ENCODE measurements at regions not wholly inside any gene's neighbourhood (a gene's known extent, or its start where the extent isn't known, plus 50 kb on each side); places are given as distances from the start of the nearest gene placed in this dataset.

DNA sequence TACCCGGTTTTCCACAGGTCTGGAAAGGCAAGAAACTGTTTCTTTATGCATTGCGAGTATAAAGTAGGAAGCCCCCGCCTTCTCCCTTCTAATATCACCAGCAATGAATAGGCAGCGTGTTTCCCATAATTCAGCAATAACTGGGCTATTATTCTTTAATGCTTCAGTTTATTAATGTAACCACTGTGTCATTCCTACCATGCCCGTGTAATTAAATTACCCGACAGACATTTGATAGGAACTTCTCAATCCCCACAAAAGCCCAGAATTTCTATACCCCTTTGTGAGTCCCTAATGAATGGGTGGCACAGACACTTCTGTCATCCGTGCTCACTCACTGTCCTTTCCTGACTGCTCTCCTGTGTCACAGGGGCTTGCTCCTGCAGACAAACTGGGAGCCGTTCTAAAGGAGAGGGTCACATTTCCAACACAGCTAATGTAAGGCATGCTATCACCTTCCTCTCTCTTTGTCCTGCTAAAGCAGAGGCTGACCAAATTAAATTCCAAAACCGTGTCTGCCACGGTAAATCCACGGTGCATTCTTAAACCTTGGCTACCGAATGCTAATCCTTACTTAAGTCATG is 108.5 kb upstream of the MID1 start:
- H3K27ac ChIP-seq (ENCODE audit: low read depth in 1 of 3, low read length in 2 of 3): no peak overlapping the region
- H3K4me3 ChIP-seq (ENCODE audit: low read depth in 1 of 3, low read length in 3 of 3): no peak overlapping the region
- 72 to 90% (median 81%) methylated on average over 12 of the region's 12 CpGs for WGBS, 3 donors
- H3K36me3 ChIP-seq (ENCODE audit: control insufficient read depth in 3 of 3, insufficient read depth in 2 of 3, low read depth in 1 of 3, low read length in 3 of 3): no peaks in the 10 kb centered on the region
- no peaks in the 10 kb centered on the region for H3K27me3 ChIP-seq (ENCODE audit: control insufficient read depth in 3 of 3, insufficient read depth in 3 of 3, low read length in 3 of 3)
- DNase-seq (no peak), FAIRE-seq (no peak)
- H3K4me1 ChIP-seq (ENCODE audit: control insufficient read depth in 3 of 3, insufficient read depth in 2 of 3, low read depth in 1 of 3, low read length in 2 of 3): no peaks in the 10 kb centered on the region
- no peaks in the 10 kb centered on the region for H3K9me3 ChIP-seq (ENCODE audit: control insufficient read depth in 2 of 2, insufficient read depth in 1 of 2, low read depth in 1 of 2, low read length in 1 of 2)

DNA sequence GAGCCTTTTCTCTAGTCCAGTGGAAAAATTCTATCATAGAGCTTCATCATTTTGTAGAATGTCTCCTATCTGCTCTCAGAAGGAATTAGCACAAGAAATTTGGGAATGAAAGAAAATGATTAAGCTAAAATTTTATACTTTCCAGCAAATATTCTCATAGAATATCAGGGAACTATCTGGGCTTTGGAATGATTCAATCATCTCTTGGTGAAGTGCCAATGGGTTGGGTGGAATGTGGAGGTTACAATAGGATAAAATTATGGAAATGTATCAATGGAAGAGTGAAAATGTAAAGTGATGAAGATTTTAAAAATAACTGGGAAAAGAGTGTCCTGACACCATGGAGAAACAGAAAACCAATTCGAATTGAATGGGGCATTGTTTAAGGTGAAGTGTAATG is 119.0 kb upstream of the MID1 start:
- Histone ChIP-seq H3K36me3 (ENCODE audit: control insufficient read depth in 3 of 3, insufficient read depth in 2 of 3, low read depth in 1 of 3, low read length in 3 of 3) (no peaks in the 10 kb centered on the region), H3K27me3 (ENCODE audit: control insufficient read depth in 3 of 3, insufficient read depth in 3 of 3, low read length in 3 of 3) (no peaks in the 10 kb centered on the region), H3K9me3 (ENCODE audit: control insufficient read depth in 2 of 2, insufficient read depth in 1 of 2, low read depth in 1 of 2, low read length in 1 of 2) (no peaks in the 10 kb centered on the region), H3K4me3 (ENCODE audit: low read depth in 1 of 3, low read length in 3 of 3) (no peak overlapping the region), H3K4me1 (ENCODE audit: control insufficient read depth in 3 of 3, insufficient read depth in 2 of 3, low read depth in 1 of 3, low read length in 2 of 3) (no peaks in the 10 kb centered on the region), H3K27ac (ENCODE audit: low read depth in 1 of 3, low read length in 2 of 3) (no peak overlapping the region)
- WGBS, 3 donors: 36 to 85% (median 74%) methylated on average over 1 of the region's 1 CpG
- FAIRE-seq (no peak), DNase-seq (no peak)

DNA sequence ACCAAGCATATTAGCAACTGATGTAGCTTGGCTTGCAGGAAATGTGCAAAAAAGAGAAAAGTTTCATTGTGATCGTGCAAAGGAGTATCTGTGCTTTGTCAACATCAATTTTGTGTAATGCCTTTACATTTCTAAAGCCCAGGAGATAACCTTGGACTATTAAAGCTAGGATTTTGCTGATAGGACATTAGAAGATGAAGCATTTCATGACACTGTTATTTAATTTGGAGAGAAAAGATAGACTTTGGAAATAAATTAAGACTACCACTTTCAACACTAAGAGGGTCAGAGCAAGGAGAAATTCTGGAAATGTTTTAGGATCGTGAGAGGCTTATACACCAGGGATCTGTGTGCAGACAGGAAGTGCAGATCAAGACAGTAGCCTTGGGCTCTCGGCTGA is 120.6 kb upstream of the MID1 start:
- H3K36me3 ChIP-seq (ENCODE audit: control insufficient read depth in 3 of 3, insufficient read depth in 2 of 3, low read depth in 1 of 3, low read length in 3 of 3): no peaks in the 10 kb centered on the region
- no peaks in the 10 kb centered on the region for H3K27me3 ChIP-seq (ENCODE audit: control insufficient read depth in 3 of 3, insufficient read depth in 3 of 3, low read length in 3 of 3)
- H3K9me3 ChIP-seq (ENCODE audit: control insufficient read depth in 2 of 2, insufficient read depth in 1 of 2, low read depth in 1 of 2, low read length in 1 of 2): no peaks in the 10 kb centered on the region
- no peak overlapping the region for H3K27ac ChIP-seq (ENCODE audit: low read depth in 1 of 3, low read length in 2 of 3)
- no peak overlapping the region for H3K4me3 ChIP-seq (ENCODE audit: low read depth in 1 of 3, low read length in 3 of 3)
- 47 to 65% (median 52%) methylated on average over 3 of the region's 3 CpGs for WGBS, 3 donors
- no peaks in the 10 kb centered on the region for H3K4me1 ChIP-seq (ENCODE audit: control insufficient read depth in 3 of 3, insufficient read depth in 2 of 3, low read depth in 1 of 3, low read length in 2 of 3)
- FAIRE-seq: no peak
- DNase-seq: no peak

DNA sequence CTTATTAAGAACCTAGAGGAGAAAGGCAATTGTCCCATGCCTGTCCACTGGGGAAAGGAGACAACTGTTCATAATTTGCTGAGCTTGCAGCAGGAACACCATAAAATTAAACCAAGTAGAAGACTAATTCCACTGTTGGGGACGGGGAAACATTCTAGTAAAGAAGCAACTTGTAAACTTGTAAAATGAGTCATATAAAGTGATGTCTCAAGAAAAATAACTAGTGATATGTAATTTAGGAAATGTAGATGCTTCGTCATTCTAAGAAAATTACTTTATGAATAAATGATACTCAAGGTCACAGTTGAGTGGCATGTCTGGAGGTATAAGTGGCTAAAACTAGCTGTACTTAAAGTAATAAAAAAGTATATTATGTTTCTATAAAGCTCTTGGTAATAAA is 121.2 kb upstream of the MID1 start:
- no peak for FAIRE-seq
- Histone ChIP-seq H3K4me1 (ENCODE audit: control insufficient read depth in 3 of 3, insufficient read depth in 2 of 3, low read depth in 1 of 3, low read length in 2 of 3) (no peaks in the 10 kb centered on the region), H3K4me3 (ENCODE audit: low read depth in 1 of 3, low read length in 3 of 3) (no peak overlapping the region), H3K27ac (ENCODE audit: low read depth in 1 of 3, low read length in 2 of 3) (no peak overlapping the region), H3K27me3 (ENCODE audit: control insufficient read depth in 3 of 3, insufficient read depth in 3 of 3, low read length in 3 of 3) (no peaks in the 10 kb centered on the region), H3K9me3 (ENCODE audit: control insufficient read depth in 2 of 2, insufficient read depth in 1 of 2, low read depth in 1 of 2, low read length in 1 of 2) (no peaks in the 10 kb centered on the region), H3K36me3 (ENCODE audit: control insufficient read depth in 3 of 3, insufficient read depth in 2 of 3, low read depth in 1 of 3, low read length in 3 of 3) (no peaks in the 10 kb centered on the region)
- no peak for DNase-seq
- WGBS, 3 donors: 69 to 94% (median 78%) methylated on average over 2 of the region's 2 CpGs

DNA sequence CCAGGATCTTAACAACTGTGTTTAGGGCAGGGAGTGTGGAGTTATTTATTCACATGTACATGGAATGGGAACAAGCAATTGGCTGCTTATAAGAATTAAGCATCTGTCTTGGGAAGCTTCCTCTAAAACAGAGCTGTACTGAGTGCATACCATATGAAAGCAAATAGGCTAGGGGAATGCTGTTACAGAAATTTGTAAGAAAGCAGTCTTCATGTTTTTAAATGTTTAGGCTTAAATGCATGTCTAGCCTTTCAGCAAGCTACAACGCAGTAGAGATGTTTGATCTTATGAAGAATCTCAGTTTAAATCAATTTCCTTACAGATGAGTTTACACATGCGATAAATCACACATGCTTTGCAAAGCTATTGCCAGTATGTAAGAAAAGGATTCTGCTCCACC is 123.1 kb upstream of the MID1 start:
- FAIRE-seq (no peak), DNase-seq (no peak)
- 83 to 95% (median 92%) methylated on average over 2 of the region's 2 CpGs for WGBS, 3 donors
- H3K27ac ChIP-seq (ENCODE audit: low read depth in 1 of 3, low read length in 2 of 3): no peak overlapping the region
- H3K36me3 ChIP-seq (ENCODE audit: control insufficient read depth in 3 of 3, insufficient read depth in 2 of 3, low read depth in 1 of 3, low read length in 3 of 3): no peaks in the 10 kb centered on the region
- H3K4me1 ChIP-seq (ENCODE audit: control insufficient read depth in 3 of 3, insufficient read depth in 2 of 3, low read depth in 1 of 3, low read length in 2 of 3): no peaks in the 10 kb centered on the region
- H3K4me3 ChIP-seq (ENCODE audit: low read depth in 1 of 3, low read length in 3 of 3): no peak overlapping the region
- H3K27me3 ChIP-seq (ENCODE audit: control insufficient read depth in 3 of 3, insufficient read depth in 3 of 3, low read length in 3 of 3): no peaks in the 10 kb centered on the region
- H3K9me3 ChIP-seq (ENCODE audit: control insufficient read depth in 2 of 2, insufficient read depth in 1 of 2, low read depth in 1 of 2, low read length in 1 of 2): no peaks in the 10 kb centered on the region

DNA sequence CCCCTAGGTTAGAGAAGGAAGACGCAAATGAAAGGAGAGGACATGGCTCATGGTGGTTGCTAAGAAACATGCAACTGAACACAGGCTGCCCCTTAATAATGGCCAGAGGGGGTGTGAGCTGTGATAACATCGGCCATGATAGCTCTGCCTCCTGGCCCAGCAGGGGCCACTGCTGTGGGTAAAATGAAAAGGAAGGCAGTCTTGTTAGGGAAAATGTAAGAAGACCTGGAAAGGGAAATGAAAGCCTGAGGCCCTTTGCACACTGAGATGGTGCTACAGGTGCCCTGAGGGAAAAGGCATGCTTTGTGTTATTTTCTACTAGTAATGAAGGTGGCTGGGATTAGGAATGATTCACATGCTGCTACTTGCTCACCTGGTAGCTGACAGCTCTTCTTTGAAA is 123.6 kb upstream of the MID1 start:
- no peak for DNase-seq
- Histone ChIP-seq H3K4me3 (ENCODE audit: low read depth in 1 of 3, low read length in 3 of 3) (no peak overlapping the region), H3K4me1 (ENCODE audit: control insufficient read depth in 3 of 3, insufficient read depth in 2 of 3, low read depth in 1 of 3, low read length in 2 of 3) (no peaks in the 10 kb centered on the region), H3K9me3 (ENCODE audit: control insufficient read depth in 2 of 2, insufficient read depth in 1 of 2, low read depth in 1 of 2, low read length in 1 of 2) (no peaks in the 10 kb centered on the region), H3K36me3 (ENCODE audit: control insufficient read depth in 3 of 3, insufficient read depth in 2 of 3, low read depth in 1 of 3, low read length in 3 of 3) (no peaks in the 10 kb centered on the region), H3K27me3 (ENCODE audit: control insufficient read depth in 3 of 3, insufficient read depth in 3 of 3, low read length in 3 of 3) (no peaks in the 10 kb centered on the region), H3K27ac (ENCODE audit: low read depth in 1 of 3, low read length in 2 of 3) (no peak overlapping the region)
- no peak for FAIRE-seq
- 72 to 86% (median 79%) methylated on average over 2 of the region's 2 CpGs for WGBS, 3 donors

DNA sequence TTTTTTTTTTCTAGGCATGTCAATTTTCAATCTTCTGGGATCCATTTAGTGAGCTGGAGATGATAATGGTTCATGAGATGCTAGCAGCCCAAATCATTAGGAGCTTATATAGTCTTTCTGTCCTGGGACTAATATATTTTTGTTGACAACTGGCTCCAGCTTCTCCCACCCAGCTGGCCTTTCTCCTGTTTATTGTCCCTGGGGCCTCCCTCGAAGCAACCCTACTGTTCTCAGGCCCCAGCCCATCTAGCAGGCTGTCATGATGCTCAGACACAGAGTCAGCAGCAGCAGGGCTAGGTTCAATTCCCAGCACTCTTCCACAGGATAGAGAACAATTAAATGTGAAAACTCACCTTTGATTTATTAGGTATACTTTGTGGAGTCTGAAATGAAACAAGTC is 127.6 kb upstream of the MID1 start:
- no peaks in the 10 kb centered on the region for H3K27me3 ChIP-seq (ENCODE audit: control insufficient read depth in 3 of 3, insufficient read depth in 3 of 3, low read length in 3 of 3)
- H3K27ac ChIP-seq (ENCODE audit: low read depth in 1 of 3, low read length in 2 of 3): no peak overlapping the region
- H3K9me3 ChIP-seq (ENCODE audit: control insufficient read depth in 2 of 2, insufficient read depth in 1 of 2, low read depth in 1 of 2, low read length in 1 of 2): no peaks in the 10 kb centered on the region
- H3K4me1 ChIP-seq (ENCODE audit: control insufficient read depth in 3 of 3, insufficient read depth in 2 of 3, low read depth in 1 of 3, low read length in 2 of 3): no peaks in the 10 kb centered on the region
- H3K36me3 ChIP-seq (ENCODE audit: control insufficient read depth in 3 of 3, insufficient read depth in 2 of 3, low read depth in 1 of 3, low read length in 3 of 3): no peaks in the 10 kb centered on the region
- FAIRE-seq (no peak), DNase-seq (no peak)
- no peak overlapping the region for H3K4me3 ChIP-seq (ENCODE audit: low read depth in 1 of 3, low read length in 3 of 3)
- WGBS, 3 donors: 38 to 82% (median 56%) methylated on average over 1 of the region's 1 CpG

DNA sequence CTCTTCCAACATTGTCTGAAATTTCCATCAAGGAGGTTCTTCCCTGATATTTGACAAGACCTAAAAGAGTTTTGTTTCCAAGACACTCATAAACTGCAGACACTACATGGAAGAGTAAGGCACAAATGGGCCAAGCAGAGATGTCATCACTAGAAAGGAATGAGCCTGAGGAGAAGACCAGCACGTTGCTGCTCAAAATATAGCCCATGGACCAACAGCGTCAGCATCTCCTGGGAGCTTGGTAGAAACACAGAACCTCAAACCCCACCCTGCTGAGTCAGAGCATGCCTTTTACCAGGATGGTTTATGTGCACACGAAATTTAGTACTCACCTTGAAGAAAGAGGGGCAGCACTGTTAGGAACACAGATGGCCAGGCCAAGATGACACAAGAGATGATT is 128.7 kb upstream of the MID1 start:
- 64 to 78% (median 77%) methylated on average over 3 of the region's 3 CpGs for WGBS, 3 donors
- H3K27me3 ChIP-seq (ENCODE audit: control insufficient read depth in 3 of 3, insufficient read depth in 3 of 3, low read length in 3 of 3): no peaks in the 10 kb centered on the region
- H3K9me3 ChIP-seq (ENCODE audit: control insufficient read depth in 2 of 2, insufficient read depth in 1 of 2, low read depth in 1 of 2, low read length in 1 of 2): no peaks in the 10 kb centered on the region
- FAIRE-seq: no peak
- no peaks in the 10 kb centered on the region for H3K4me1 ChIP-seq (ENCODE audit: control insufficient read depth in 3 of 3, insufficient read depth in 2 of 3, low read depth in 1 of 3, low read length in 2 of 3)
- DNase-seq: no peak
- H3K36me3 ChIP-seq (ENCODE audit: control insufficient read depth in 3 of 3, insufficient read depth in 2 of 3, low read depth in 1 of 3, low read length in 3 of 3): no peaks in the 10 kb centered on the region
- H3K27ac ChIP-seq (ENCODE audit: low read depth in 1 of 3, low read length in 2 of 3): no peak overlapping the region
- H3K4me3 ChIP-seq (ENCODE audit: low read depth in 1 of 3, low read length in 3 of 3): no peak overlapping the region

DNA sequence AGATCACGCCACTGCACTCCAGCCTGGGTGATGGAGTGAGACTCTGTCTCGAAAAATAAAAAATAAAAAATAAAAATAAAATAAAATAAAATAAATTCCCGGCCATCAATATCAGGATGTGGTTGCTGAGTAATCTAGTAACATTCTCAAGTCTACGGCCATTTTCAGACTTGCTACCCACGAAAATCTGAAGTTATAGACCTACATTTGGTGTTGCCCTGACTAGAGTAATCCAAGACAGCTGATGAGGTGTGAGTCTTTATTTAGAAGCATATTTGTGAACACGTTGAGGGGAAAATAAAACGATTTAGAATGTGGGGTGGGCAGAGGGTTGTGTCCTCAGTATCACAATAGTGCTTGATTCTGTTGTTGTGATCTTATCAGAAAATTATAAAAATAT is 130.2 kb upstream of the MID1 start:
- Histone ChIP-seq H3K36me3 (ENCODE audit: control insufficient read depth in 3 of 3, insufficient read depth in 2 of 3, low read depth in 1 of 3, low read length in 3 of 3) (no peaks in the 10 kb centered on the region), H3K27ac (ENCODE audit: low read depth in 1 of 3, low read length in 2 of 3) (no peak overlapping the region), H3K4me1 (ENCODE audit: control insufficient read depth in 3 of 3, insufficient read depth in 2 of 3, low read depth in 1 of 3, low read length in 2 of 3) (no peaks in the 10 kb centered on the region), H3K4me3 (ENCODE audit: low read depth in 1 of 3, low read length in 3 of 3) (no peak overlapping the region), H3K9me3 (ENCODE audit: control insufficient read depth in 2 of 2, insufficient read depth in 1 of 2, low read depth in 1 of 2, low read length in 1 of 2) (no peaks in the 10 kb centered on the region), H3K27me3 (ENCODE audit: control insufficient read depth in 3 of 3, insufficient read depth in 3 of 3, low read length in 3 of 3) (no peaks in the 10 kb centered on the region)
- FAIRE-seq (no peak), DNase-seq (no peak)
- WGBS, 3 donors: 70 to 91% (median 87%) methylated on average over 7 of the region's 7 CpGs

All from small intestine (tissue), 7 donors.